Loucy (cell line): ENCODE measurements at regions not wholly inside any gene's neighbourhood (a gene's known extent, or its start where the extent isn't known, plus 50 kb on each side); places are given as distances from the start of the nearest gene placed in this dataset.

Source experiments
- H2AFZ ChIP-seq: fragments of 200-600 bp; sonication (generic); 2 replicates; pipeline ENCODE4 v1.6.0; 2016; ENCODE audit warnings: antibody characterized with exemption, mild to moderate bottlenecking, low read length, moderate library complexity
- H3F3A ChIP-seq: fragments of 200-600 bp; 2 replicates; pipeline ENCODE4 v1.6.0; 2016; ENCODE audit warnings: antibody characterized with exemption, low read depth, mild to moderate bottlenecking
- H3K27me3 ChIP-seq: fragments of 200-600 bp; sonication (generic); 2 replicates; pipeline ENCODE4 v1.6.1; 2014; ENCODE audit warnings: low read length, mild to moderate bottlenecking; ENCODE audit not compliant: insufficient read depth, poor library complexity, severe bottlenecking
- H3K36me3 ChIP-seq: fragments of 200-600 bp; sonication (generic); 2 replicates; pipeline ENCODE4 v1.6.1; 2016; ENCODE audit warnings: low read length; ENCODE audit not compliant: insufficient read depth
- H3K4me1 ChIP-seq: fragments of 200-600 bp; sonication (generic); 2 replicates; pipeline ENCODE4 v1.5.1; 2014; ENCODE audit warnings: low read length, mild to moderate bottlenecking; ENCODE audit not compliant: insufficient read depth, poor library complexity, severe bottlenecking
- H3K4me2 ChIP-seq: fragments of 200-600 bp; sonication (generic); 2 replicates; pipeline ENCODE4 v1.6.0; 2014; ENCODE audit warnings: antibody characterized with exemption, low read length, low read depth, mild to moderate bottlenecking; ENCODE audit not compliant: poor library complexity, severe bottlenecking
- H3K4me3 ChIP-seq: fragments of 200-600 bp; sonication (generic); 2 replicates; pipeline ENCODE4 v1.5.1; 2014; ENCODE audit warnings: low read length, mild to moderate bottlenecking, mixed read lengths; ENCODE audit not compliant: poor library complexity, severe bottlenecking
- H3K79me2 ChIP-seq: fragments of 200-600 bp; sonication (generic); 2 replicates; pipeline ENCODE4 v1.6.1; 2014; ENCODE audit warnings: low read length; ENCODE audit not compliant: insufficient read depth
- H3K9ac ChIP-seq: fragments of 200-600 bp; sonication (generic); 2 replicates; pipeline ENCODE4 v1.6.0; 2014; ENCODE audit warnings: mild to moderate bottlenecking, low read depth, low read length, moderate library complexity; ENCODE audit not compliant: poor library complexity, severe bottlenecking
- H3K9me2 ChIP-seq: fragments of 200-600 bp; sonication (generic); replicated peaks from 2 replicates; pipeline ENCODE4 v1.6.1; 2016; ENCODE audit warnings: low read depth, low read length, mixed read lengths
- H3K9me3 ChIP-seq: fragments of 200-600 bp; sonication (generic); 2 replicates; pipeline ENCODE4 v1.6.1; 2014; ENCODE audit warnings: mild to moderate bottlenecking, antibody characterized with exemption, low read length, low read depth; ENCODE audit not compliant: insufficient read depth
- H4K20me1 ChIP-seq: fragments of 200-600 bp; sonication (generic); 2 replicates; pipeline ENCODE4 v1.6.0; 2014; ENCODE audit warnings: antibody characterized with exemption, low read length, mild to moderate bottlenecking; ENCODE audit not compliant: insufficient read depth, poor library complexity, severe bottlenecking
- EZH2phosphoT487 ChIP-seq: fragments of 200-600 bp; IDR thresholded peaks from 2 replicates; pipeline ENCODE4 v1.6.1; 2018; ENCODE audit warnings: antibody characterized with exemption, mild to moderate bottlenecking, moderate library complexity, borderline replicate concordance
- TF ChIP-seq, protein P1 (sequence below): fragments of 200-600 bp; sonication (generic); conservative IDR thresholded peaks from 2 replicates; pipeline ENCODE4 v1.5.1; 2014; ENCODE audit warnings: mild to moderate bottlenecking, antibody characterized with exemption, low read length

GRCh38 chr10:9296190-9296589, 1241.7 kb downstream of the GATA3 start:
- Histone ChIP-seq H4K20me1 (no peaks in the 10 kb centered on the region), H3K79me2 (no peaks in the 10 kb centered on the region), H3K9me2 (no peaks in the 10 kb centered on the region), H3K9me3 (no peaks in the 10 kb centered on the region), H3K36me3 (no peaks in the 10 kb centered on the region), H3K4me1 (no peaks in the 10 kb centered on the region), H3K4me2 (no peak overlapping the region), H3K4me3 (no peak overlapping the region), H3F3A (no peaks in the 10 kb centered on the region), H3K27me3 (no peaks in the 10 kb centered on the region), H3K9ac (no peak overlapping the region), H2AFZ (no peak overlapping the region)
- no peak for TF ChIP-seq EZH2phosphoT487
- TF ChIP-seq, protein P1, sequence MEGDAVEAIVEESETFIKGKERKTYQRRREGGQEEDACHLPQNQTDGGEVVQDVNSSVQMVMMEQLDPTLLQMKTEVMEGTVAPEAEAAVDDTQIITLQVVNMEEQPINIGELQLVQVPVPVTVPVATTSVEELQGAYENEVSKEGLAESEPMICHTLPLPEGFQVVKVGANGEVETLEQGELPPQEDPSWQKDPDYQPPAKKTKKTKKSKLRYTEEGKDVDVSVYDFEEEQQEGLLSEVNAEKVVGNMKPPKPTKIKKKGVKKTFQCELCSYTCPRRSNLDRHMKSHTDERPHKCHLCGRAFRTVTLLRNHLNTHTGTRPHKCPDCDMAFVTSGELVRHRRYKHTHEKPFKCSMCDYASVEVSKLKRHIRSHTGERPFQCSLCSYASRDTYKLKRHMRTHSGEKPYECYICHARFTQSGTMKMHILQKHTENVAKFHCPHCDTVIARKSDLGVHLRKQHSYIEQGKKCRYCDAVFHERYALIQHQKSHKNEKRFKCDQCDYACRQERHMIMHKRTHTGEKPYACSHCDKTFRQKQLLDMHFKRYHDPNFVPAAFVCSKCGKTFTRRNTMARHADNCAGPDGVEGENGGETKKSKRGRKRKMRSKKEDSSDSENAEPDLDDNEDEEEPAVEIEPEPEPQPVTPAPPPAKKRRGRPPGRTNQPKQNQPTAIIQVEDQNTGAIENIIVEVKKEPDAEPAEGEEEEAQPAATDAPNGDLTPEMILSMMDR: no peak

- H3F3A ChIP-seq: no peaks in the 10 kb centered on the region
- H3K4me2 ChIP-seq: no peak overlapping the region
- H3K9me3 ChIP-seq: no peaks in the 10 kb centered on the region
- H3K9me2 ChIP-seq: no peaks in the 10 kb centered on the region
- no peak overlapping the region for H3K9ac ChIP-seq
- no peak for TF ChIP-seq EZH2phosphoT487
- TF ChIP-seq, protein P1: no peak
- H3K4me3 ChIP-seq: no peak overlapping the region
- no peaks in the 10 kb centered on the region for H3K27me3 ChIP-seq
- H3K36me3 ChIP-seq: no peaks in the 10 kb centered on the region
- H4K20me1 ChIP-seq: no peaks in the 10 kb centered on the region
- H3K79me2 ChIP-seq: no peaks in the 10 kb centered on the region
- H3K4me1 ChIP-seq: no peaks in the 10 kb centered on the region
- no peak overlapping the region for H2AFZ ChIP-seq
These were observed 1243.1 kb downstream of the GATA3 start for GRCh38 chr10:9297580-9297979.

GRCh38 chr10:9299966-9300365, 1245.5 kb downstream of the GATA3 start:
- Histone ChIP-seq H4K20me1 (no peaks in the 10 kb centered on the region), H3K9ac (no peak overlapping the region), H2AFZ (no peak overlapping the region), H3F3A (no peaks in the 10 kb centered on the region), H3K27me3 (no peaks in the 10 kb centered on the region), H3K4me2 (no peak overlapping the region), H3K9me2 (no peaks in the 10 kb centered on the region), H3K36me3 (no peaks in the 10 kb centered on the region), H3K79me2 (no peaks in the 10 kb centered on the region), H3K4me1 (no peaks in the 10 kb centered on the region), H3K9me3 (no peaks in the 10 kb centered on the region), H3K4me3 (no peak overlapping the region)
- TF ChIP-seq, protein P1: no peak
